Activated naive CD4-positive, alpha-beta T cell treated with anti-CD3 and anti-CD28 coated beads for 36 hours (primary cell): ENCODE measurements at regions not wholly inside any gene's neighbourhood (a gene's known extent, or its start where the extent isn't known, plus 50 kb on each side); places are given as distances from the start of the nearest gene placed in this dataset.
A peak's percentile ranks its signal among the peaks of the same experiment; 100 is the strongest.

Source experiments
- CTCF ChIA-PET: fragments of 350-600 bp; sonication (Branson Sonifier 250); formaldehyde crosslinking; loops from one replicate; lab custom pipeline; 2021; ENCODE audit warnings: antibody characterized with exemption; lab: Charles Lee
- DNase-seq: peaks from one replicate; pipeline ENCODE4 v3.0.0-alpha.2; 2020
- H3K27ac Mint-ChIP-seq: one replicate; pipeline ENCODE4 v1.8.0; 2021; ENCODE audit warnings: mild to moderate bottlenecking, mixed read lengths
- H3K27me3 Mint-ChIP-seq: one replicate; pipeline ENCODE4 v1.8.0; 2021; ENCODE audit warnings: low read depth, mixed read lengths
- H3K36me3 Mint-ChIP-seq: one replicate; pipeline ENCODE4 v1.8.0; 2021; ENCODE audit warnings: low read depth, mixed read lengths
- H3K4me1 Mint-ChIP-seq: one replicate; pipeline ENCODE4 v1.8.0; 2021; ENCODE audit warnings: low read depth, mixed read lengths
- H3K4me3 Mint-ChIP-seq: one replicate; pipeline ENCODE4 v1.8.0; 2021; ENCODE audit warnings: mild to moderate bottlenecking, moderate library complexity, mixed read lengths
- H3K9me3 Mint-ChIP-seq: one replicate; pipeline ENCODE4 v1.8.0; 2021; ENCODE audit warnings: mixed read lengths
- intact Hi-C: fragments of 100-400 bp; cut with micrococcal nuclease; formaldehyde crosslinking; loops from one replicate; pipeline ENCODE4 v1.15.1; 2023

GRCh38 chr6:45715508-45715803 is 300.2 kb downstream of the CLIC5 start:
- no peaks in the 10 kb centered on the region for H3K36me3 Mint-ChIP-seq
- H3K27ac Mint-ChIP-seq = no peak overlapping the region
- CTCF ChIA-PET = interaction anchor here (0.6 to 2.5 kb wide), 7 partner anchors 10 to 1101 kb away, joined by 3 to 19 read pairs (median 5); no protein-coding TSS in a partner anchor
- peaks cover 30% of the 10 kb centered on the region for H3K4me1 Mint-ChIP-seq
- no peak overlapping the region for H3K4me3 Mint-ChIP-seq
- intact Hi-C loops = loop anchor here (2.0 to 10.0 kb wide), 3 partner anchors 421 to 1123 kb away; no protein-coding TSS in a partner anchor
- no peak for DNase-seq
- no peaks in the 10 kb centered on the region for H3K9me3 Mint-ChIP-seq
- H3K27me3 Mint-ChIP-seq = no peaks in the 10 kb centered on the region

GRCh38 chr6:45714741-45715507 is 300.7 kb downstream of the CLIC5 start:
- no peaks in the 10 kb centered on the region for H3K27me3 Mint-ChIP-seq
- intact Hi-C loops = loop anchor here (1.0 to 10.0 kb wide), 13 partner anchors 22 to 1240 kb away; partner anchors contain the start of gene SUPT3H
- H3K9me3 Mint-ChIP-seq = no peaks in the 10 kb centered on the region
- no peaks in the 10 kb centered on the region for H3K36me3 Mint-ChIP-seq
- CTCF ChIA-PET = interaction anchor here (0.6 to 2.5 kb wide), 25 partner anchors 9 to 1100 kb away, joined by 3 to 19 read pairs (median 4); no protein-coding TSS in a partner anchor
- peak; percentile 73 for DNase-seq
- H3K4me1 Mint-ChIP-seq = peaks cover 35% of the 10 kb centered on the region
- H3K4me3 Mint-ChIP-seq = no peak overlapping the region
- H3K27ac Mint-ChIP-seq = no peak overlapping the region

GRCh38 chr6:45714006-45714730 is 301.5 kb downstream of the CLIC5 start:
- CTCF ChIA-PET = interaction anchor here (0.6 to 2.5 kb wide), 25 partner anchors 8 to 1100 kb away, joined by 3 to 19 read pairs (median 4); no protein-coding TSS in a partner anchor
- Mint-ChIP-seq H3K4me3 (no peak overlapping the region), H3K9me3 (no peaks in the 10 kb centered on the region), H3K27me3 (no peaks in the 10 kb centered on the region), H3K27ac (peak overlapping the region; percentile 39), H3K4me1 (peaks cover 43% of the 10 kb centered on the region), H3K36me3 (no peaks in the 10 kb centered on the region)
- intact Hi-C loops = loop anchor here (1.0 to 10.0 kb wide), 13 partner anchors 23 to 1239 kb away; partner anchors contain the start of gene SUPT3H
- DNase-seq = no peak
